LNCAP (cell line): ENCODE measurements at regions not wholly inside any gene's neighbourhood (a gene's known extent, or its start where the extent isn't known, plus 50 kb on each side); places are given as distances from the start of the nearest gene placed in this dataset.

ENCODE experiments used
- CTCF ChIP-seq: fragments of 450-650 bp; IDR thresholded peaks from 2 replicates; pipeline ENCODE4 v1.5.1; 2017; ENCODE audit warnings: mild to moderate bottlenecking

GRCh38 chr3:147141516-147142288 lies 264.6 kb downstream of the ZIC4 start:
- no peak for TF ChIP-seq CTCF

GRCh38 chr3:147139341-147139740 lies 267.0 kb downstream of the ZIC4 start:
- TF ChIP-seq CTCF = no peak

GRCh38 chr3:147132168-147132567 lies 274.2 kb downstream of the ZIC4 start:
- no peak for TF ChIP-seq CTCF

- TF ChIP-seq CTCF = no peak
These were observed 275.9 kb downstream of the ZIC4 start for GRCh38 chr3:147130461-147130860.

GRCh38 chr3:147129665-147130064 lies 276.7 kb downstream of the ZIC4 start:
- no peak for TF ChIP-seq CTCF

GRCh38 chr3:147122350-147122749 lies 284.0 kb downstream of the ZIC4 start:
- TF ChIP-seq CTCF = no peak

GRCh38 chr3:147119989-147120388 lies 286.4 kb downstream of the ZIC4 start:
- TF ChIP-seq CTCF = peak; percentile 42; the same call in 1 of the 2 replicates

- TF ChIP-seq CTCF = no peak
These were observed 287.0 kb downstream of the ZIC4 start for GRCh38 chr3:147119346-147119745.
